ENCODE measurements at regions not wholly inside any gene's neighbourhood (a gene's known extent, or its start where the extent isn't known, plus 50 kb on each side); places are given as distances from the start of the nearest gene placed in this dataset.

GRCh38 chr13:94778585-94778984, 66.2 kb upstream of the SOX21 start:
- Histone ChIP-seq H3K4me3 (ENCODE audit: low read depth, low read length) (no peak overlapping the region), H3K27ac (ENCODE audit: low read depth) (no peak overlapping the region), H3K36me3 (ENCODE audit: insufficient read depth) (no peaks in the 10 kb centered on the region), H3K4me1 (ENCODE audit: insufficient read depth) (no peaks in the 10 kb centered on the region)
- DNase-seq (ENCODE audit: extremely low spot score): no peak

- WGBS: 80% methylated on average over 1 of the region's 1 CpG
- no peaks in the 10 kb centered on the region for H3K36me3 ChIP-seq (ENCODE audit: insufficient read depth)
- H3K4me1 ChIP-seq (ENCODE audit: insufficient read depth): no peaks in the 10 kb centered on the region
- no peak for DNase-seq (ENCODE audit: extremely low spot score)
- H3K4me3 ChIP-seq (ENCODE audit: low read depth, low read length): no peak overlapping the region
- H3K27ac ChIP-seq (ENCODE audit: low read depth): no peak overlapping the region
Observed at GRCh38 chr13:94776956-94777355, 64.6 kb upstream of the SOX21 start.

- Histone ChIP-seq H3K36me3 (ENCODE audit: insufficient read depth) (no peaks in the 10 kb centered on the region), H3K4me1 (ENCODE audit: insufficient read depth) (no peaks in the 10 kb centered on the region), H3K27ac (ENCODE audit: low read depth) (no peak overlapping the region), H3K4me3 (ENCODE audit: low read depth, low read length) (no peak overlapping the region)
- DNase-seq (ENCODE audit: extremely low spot score): no peak
- WGBS: 90% methylated on average over 11 of the region's 11 CpGs
Observed at GRCh38 chr13:94776300-94776699, 64.0 kb upstream of the SOX21 start.

GRCh38 chr13:94765814-94766213, 53.5 kb upstream of the SOX21 start:
- DNase-seq (ENCODE audit: extremely low spot score): no peak
- H3K27ac ChIP-seq (ENCODE audit: low read depth): no peak overlapping the region
- 78% methylated on average over 7 of the region's 7 CpGs for WGBS
- H3K36me3 ChIP-seq (ENCODE audit: insufficient read depth): no peaks in the 10 kb centered on the region
- H3K4me1 ChIP-seq (ENCODE audit: insufficient read depth): no peaks in the 10 kb centered on the region
- no peak overlapping the region for H3K4me3 ChIP-seq (ENCODE audit: low read depth, low read length)

GRCh38 chr13:94764576-94765321, 52.4 kb upstream of the SOX21 start:
- H3K36me3 ChIP-seq (ENCODE audit: insufficient read depth): no peaks in the 10 kb centered on the region
- no peak overlapping the region for H3K27ac ChIP-seq (ENCODE audit: low read depth)
- no peak overlapping the region for H3K4me3 ChIP-seq (ENCODE audit: low read depth, low read length)
- no peaks in the 10 kb centered on the region for H3K4me1 ChIP-seq (ENCODE audit: insufficient read depth)
- DNase-seq (ENCODE audit: extremely low spot score): no peak
- 92% methylated on average over 2 of the region's 2 CpGs for WGBS
